T-cell (primary cell): ENCODE measurements at regions not wholly inside any gene's neighbourhood (a gene's known extent, or its start where the extent isn't known, plus 50 kb on each side); places are given as distances from the start of the nearest gene placed in this dataset.

Source experiments
- ATAC-seq, 4 experiments: fragments of 200-7000 bp in 3 of 4; fragments of 150-1000 bp in 1 of 4; cut with Tn5 transposase; replicated peaks in 1 of 4; 1 replicate in 3 of 4; 2 replicates in 1 of 4; pipeline ENCODE4 v1.10.0; 2021; ENCODE audit warnings: moderate library complexity in 3 of 4, mild to moderate bottlenecking in 2 of 4, moderate number of reproducible peaks in 1 of 4
- CTCF ChIA-PET, 2 donors: fragments of 300-600 bp; sonication (Branson Sonifier 250); formaldehyde crosslinking; loops; one replicate each; lab custom pipeline; 2022; ENCODE audit warnings: antibody characterized with exemption in 2 of 2; lab: Charles Lee
- POLR2A ChIA-PET, 2 donors: fragments of 300-600 bp; sonication (Branson Sonifier 250); formaldehyde crosslinking; loops; one replicate each; lab custom pipeline; 2022; ENCODE audit warnings: antibody characterized with exemption in 2 of 2; lab: Charles Lee
- DNase-seq, 35 experiments: peaks; one replicate each; pipeline versions ENCODE4 v3.0.0 to v3.0.0-alpha.2; 2013 to 2023
- H3K27ac ChIP-seq: one replicate; pipeline ENCODE4 v1.5.1; 2013; ENCODE audit warnings: low read length
- H3K27me3 ChIP-seq, 2 experiments: replicated peaks in 1 of 2; 1 replicate in 1 of 2; 2 replicates in 1 of 2; pipeline versions ENCODE4 v1.6.1 to v1.7.0; 2013; ENCODE audit warnings: low read length in 1 of 2, mixed read lengths in 1 of 2; ENCODE audit not compliant: control insufficient read depth in 2 of 2, insufficient read depth in 2 of 2; ENCODE audit errors: extremely low read depth in 1 of 2
- H3K36me3 ChIP-seq, 2 donors: 1 replicate in 1 of 2; 2 replicates in 1 of 2; pipeline versions ENCODE4 v1.6.1 to v1.7.0; 2013; ENCODE audit warnings: low read length in 1 of 2; ENCODE audit not compliant: control insufficient read depth in 2 of 2, insufficient read depth in 1 of 2; ENCODE audit errors: extremely low read depth in 1 of 2
- H3K4me1 ChIP-seq, 2 experiments: 1 replicate in 1 of 2; 2 replicates in 1 of 2; pipeline versions ENCODE4 v1.6.1 to v1.7.0; 2013; ENCODE audit warnings: low read length in 2 of 2, mixed read lengths in 1 of 2; ENCODE audit not compliant: insufficient read depth in 2 of 2, control insufficient read depth in 1 of 2; ENCODE audit errors: extremely low read depth in 1 of 2
- H3K4me3 ChIP-seq, 2 donors: 1 replicate in 1 of 2; 2 replicates in 1 of 2; pipeline versions ENCODE4 v1.5.1 to v1.7.0; 2013; ENCODE audit warnings: mild to moderate bottlenecking in 2 of 2, low read length in 1 of 2, moderate library complexity in 1 of 2; ENCODE audit not compliant: control insufficient read depth in 1 of 2; ENCODE audit errors: extremely low read depth in 1 of 2
- H3K9me3 ChIP-seq: 2 replicates; pipeline ENCODE4 v1.7.0; 2013
- H3K27ac Mint-ChIP-seq, 2 donors: one replicate each; pipeline ENCODE4 v1.8.0; 2020 to 2021; ENCODE audit warnings: mild to moderate bottlenecking in 2 of 2, mixed read lengths in 2 of 2
- H3K27me3 Mint-ChIP-seq, 2 donors: one replicate each; pipeline ENCODE4 v1.8.0; 2021 to 2022; ENCODE audit warnings: mixed read lengths in 2 of 2
- H3K36me3 Mint-ChIP-seq: one replicate; pipeline ENCODE4 v1.8.0; 2021; ENCODE audit warnings: mixed read lengths
- H3K4me1 Mint-ChIP-seq, 3 donors: one replicate each; pipeline ENCODE4 v1.8.0; 2020 to 2022; ENCODE audit warnings: mixed read lengths in 3 of 3, mild to moderate bottlenecking in 1 of 3
- H3K4me3 Mint-ChIP-seq, 3 donors: one replicate each; pipeline ENCODE4 v1.8.0; 2020 to 2022; ENCODE audit warnings: mild to moderate bottlenecking in 3 of 3, mixed read lengths in 3 of 3, moderate library complexity in 3 of 3
- H3K9me3 Mint-ChIP-seq, 3 donors: one replicate each; pipeline ENCODE4 v1.8.0; 2020 to 2022; ENCODE audit warnings: mixed read lengths in 3 of 3
- WGBS: methylation state at CpG from one replicate; pipeline ENCODE4 v1.1.5; 2013; ENCODE audit warnings: missing lambda C conversion rate; ENCODE audit not compliant: insufficient coverage; 5-methylcytosine and 5-hydroxymethylcytosine counted together

GRCh38 chr17:37802712-37803416 is 58.0 kb upstream of the HNF1B start:
- H3K27ac Mint-ChIP-seq = no peak overlapping the region
- no peaks in the 10 kb centered on the region for H3K9me3 ChIP-seq
- ChIA-PET CTCF (no interaction called here), POLR2A (no interaction called here)
- ATAC-seq (no peak), DNase-seq (no peak)
- no peak overlapping the region for H3K4me3 Mint-ChIP-seq
- H3K9me3 Mint-ChIP-seq = no peaks in the 10 kb centered on the region
- H3K36me3 Mint-ChIP-seq = no peaks in the 10 kb centered on the region
- no peak overlapping the region for H3K27ac ChIP-seq
- peaks cover 0 to 7% of the 10 kb centered on the region in 2 experiments for H3K27me3 ChIP-seq
- no peaks in the 10 kb centered on the region for H3K4me1 ChIP-seq
- H3K27me3 Mint-ChIP-seq = peaks cover 1 to 5% of the 10 kb centered on the region in 2 donors
- no CpG with 5 or more reads among the region's 1 CpG for WGBS
- H3K4me3 ChIP-seq = no peak overlapping the region
- no peaks in the 10 kb centered on the region for H3K36me3 ChIP-seq
- H3K4me1 Mint-ChIP-seq = no peaks in the 10 kb centered on the region

DNA sequence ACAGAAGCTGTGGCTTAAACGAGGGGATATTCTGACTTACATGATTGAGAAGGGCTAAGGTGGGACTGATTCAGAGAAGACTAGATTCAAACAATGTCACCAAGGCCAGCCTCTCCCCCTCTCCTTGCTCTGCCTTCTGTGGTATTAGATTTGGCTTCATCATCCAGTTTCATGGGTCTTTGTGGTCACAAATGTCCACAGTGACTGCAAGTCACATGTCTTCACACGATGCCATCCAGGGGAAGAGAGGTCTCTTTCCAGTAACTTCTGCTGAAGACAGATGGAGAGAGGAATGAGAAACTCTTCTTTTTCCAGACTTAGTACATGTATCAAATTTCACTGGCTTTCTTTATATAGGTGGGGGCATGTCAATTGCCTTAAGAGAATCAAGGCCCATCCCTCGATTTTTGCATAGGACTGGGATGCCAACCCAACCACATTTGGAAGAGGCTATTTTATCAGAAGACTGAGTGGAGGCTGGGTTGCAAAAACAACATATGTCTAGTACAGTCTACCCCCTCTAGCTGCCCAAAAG is 57.3 kb upstream of the HNF1B start:
- ChIA-PET POLR2A (no interaction called here), CTCF (no interaction called here)
- Histone ChIP-seq H3K36me3 (no peaks in the 10 kb centered on the region), H3K9me3 (no peaks in the 10 kb centered on the region), H3K4me3 (no peak overlapping the region), H3K4me1 (no peaks in the 10 kb centered on the region), H3K27me3 (peaks cover 0 to 7% of the 10 kb centered on the region in 2 experiments), H3K27ac (no peak overlapping the region)
- DNase-seq = no peak
- H3K4me3 Mint-ChIP-seq = no peak overlapping the region
- no peaks in the 10 kb centered on the region for H3K36me3 Mint-ChIP-seq
- peaks cover 1 to 10% of the 10 kb centered on the region in 2 donors for H3K27me3 Mint-ChIP-seq
- no peak for ATAC-seq
- no peaks in the 10 kb centered on the region for H3K4me1 Mint-ChIP-seq
- WGBS = no CpG with 5 or more reads among the region's 3 CpGs
- no peaks in the 10 kb centered on the region for H3K9me3 Mint-ChIP-seq
- H3K27ac Mint-ChIP-seq = no peak overlapping the region

GRCh38 chr17:37801171-37801570 is 56.3 kb upstream of the HNF1B start:
- no peaks in the 10 kb centered on the region for H3K9me3 ChIP-seq
- H3K27me3 ChIP-seq = peaks cover 0 to 14% of the 10 kb centered on the region in 2 experiments
- ATAC-seq (no peak), DNase-seq (no peak)
- Mint-ChIP-seq H3K36me3 (no peaks in the 10 kb centered on the region), H3K4me3 (no peak overlapping the region), H3K27me3 (peaks cover 5 to 10% of the 10 kb centered on the region in 2 donors), H3K9me3 (no peaks in the 10 kb centered on the region), H3K4me1 (no peaks in the 10 kb centered on the region), H3K27ac (no peak overlapping the region)
- H3K27ac ChIP-seq = no peak overlapping the region
- H3K4me1 ChIP-seq = no peaks in the 10 kb centered on the region
- H3K4me3 ChIP-seq = no peak overlapping the region
- ChIA-PET POLR2A (no interaction called here), CTCF (no interaction called here)
- no CpG with 5 or more reads among the region's 5 CpGs for WGBS
- no peaks in the 10 kb centered on the region for H3K36me3 ChIP-seq

GRCh38 chr17:37797206-37797605 is 52.3 kb upstream of the HNF1B start:
- POLR2A ChIA-PET = no interaction called here
- H3K4me3 Mint-ChIP-seq = no peak overlapping the region

GRCh38 chr17:37796076-37796475 is 51.2 kb upstream of the HNF1B start:
- Histone ChIP-seq H3K27me3 (peaks cover 0 to 19% of the 10 kb centered on the region in 2 experiments), H3K9me3 (no peaks in the 10 kb centered on the region), H3K36me3 (no peaks in the 10 kb centered on the region), H3K27ac (no peak overlapping the region), H3K4me3 (no peak overlapping the region), H3K4me1 (no peaks in the 10 kb centered on the region)
- Mint-ChIP-seq H3K36me3 (no peaks in the 10 kb centered on the region), H3K4me1 (no peaks in the 10 kb centered on the region), H3K9me3 (no peaks in the 10 kb centered on the region), H3K27me3 (peaks cover 9 to 20% of the 10 kb centered on the region in 2 donors), H3K4me3 (no peak overlapping the region), H3K27ac (no peak overlapping the region)
- DNase-seq (no peak), ATAC-seq (no peak)
- 73% methylated on average over 7 of the region's 8 CpGs for WGBS
- ChIA-PET CTCF (no interaction called here), POLR2A (no interaction called here)

More at GRCh38 chr17:37797206-37797605, 52.3 kb upstream of the HNF1B start:
- Histone ChIP-seq H3K27ac (no peak overlapping the region), H3K4me1 (no peaks in the 10 kb centered on the region), H3K27me3 (peaks cover 0 to 20% of the 10 kb centered on the region in 2 experiments), H3K4me3 (no peak overlapping the region), H3K36me3 (no peaks in the 10 kb centered on the region), H3K9me3 (no peaks in the 10 kb centered on the region)
- Mint-ChIP-seq H3K27ac (no peak overlapping the region), H3K36me3 (no peaks in the 10 kb centered on the region), H3K4me1 (no peaks in the 10 kb centered on the region), H3K9me3 (no peaks in the 10 kb centered on the region), H3K27me3 (peaks cover 9 to 15% of the 10 kb centered on the region in 2 donors)
- CTCF ChIA-PET = no interaction called here
- ATAC-seq = no peak
- no peak for DNase-seq
